NCI-H187 treated with DMSO at 0.1 percent for 48 hours (cell line): ENCODE measurements at regions not wholly inside any gene's neighbourhood (a gene's known extent, or its start where the extent isn't known, plus 50 kb on each side); places are given as distances from the start of the nearest gene placed in this dataset.
A peak's percentile ranks its signal among the peaks of the same experiment; 100 is the strongest.

Experiments used
- DNase-seq: peaks from one replicate; lab custom pipeline; 2025; lab: John Stamatoyannopoulos, UW

GRCh38 chr14:101357559-101358319 lies 203.6 kb upstream of the DIO3 start:
- DNase-seq = no peak

- DNase-seq = no peak
Measured at GRCh38 chr14:101358320-101359125, 202.8 kb upstream of the DIO3 start.

DNA sequence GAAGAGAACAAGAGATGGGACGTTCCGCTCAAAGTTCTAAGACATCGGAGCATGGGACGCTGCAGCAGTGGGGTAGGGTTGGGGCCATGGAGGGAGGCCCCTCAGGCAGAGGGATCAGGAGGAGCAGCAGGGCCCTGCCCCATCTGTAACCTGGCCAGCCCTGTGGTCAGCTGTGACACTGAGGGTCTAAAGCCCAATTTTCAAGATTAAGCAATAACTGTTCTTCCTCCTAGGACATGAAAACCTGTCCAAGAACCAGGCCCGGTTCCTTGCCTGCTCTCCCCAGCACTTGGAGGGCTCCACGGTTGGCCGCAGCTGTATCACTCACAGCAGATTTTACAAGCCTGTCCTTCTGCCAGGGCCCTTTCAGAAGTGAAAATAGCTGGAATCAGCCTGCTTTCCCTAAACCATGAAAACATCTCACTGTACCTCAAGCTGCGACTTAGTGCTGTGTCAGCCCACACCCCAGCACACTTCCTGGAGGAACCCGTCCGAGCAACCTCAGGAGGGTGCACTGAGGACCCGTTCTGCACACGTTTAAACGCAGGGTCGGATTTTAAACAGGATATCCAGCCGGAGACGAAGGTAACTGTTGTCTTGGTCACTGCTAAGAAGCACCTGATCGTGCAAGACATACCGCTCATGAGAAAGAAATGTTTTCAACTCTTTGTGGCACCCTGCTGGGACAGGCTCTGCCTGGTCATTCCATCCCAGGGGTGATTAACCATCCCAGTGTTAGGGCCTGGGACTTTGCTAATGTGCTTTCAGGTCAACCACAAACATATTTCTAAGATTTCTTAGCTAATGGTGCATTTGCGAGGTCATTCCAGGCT lies 201.9 kb upstream of the DIO3 start:
- DNase-seq = no peak

- DNase-seq = peak; percentile 72
Measured at GRCh38 chr14:101360054-101360911, 201.0 kb upstream of the DIO3 start.

DNA sequence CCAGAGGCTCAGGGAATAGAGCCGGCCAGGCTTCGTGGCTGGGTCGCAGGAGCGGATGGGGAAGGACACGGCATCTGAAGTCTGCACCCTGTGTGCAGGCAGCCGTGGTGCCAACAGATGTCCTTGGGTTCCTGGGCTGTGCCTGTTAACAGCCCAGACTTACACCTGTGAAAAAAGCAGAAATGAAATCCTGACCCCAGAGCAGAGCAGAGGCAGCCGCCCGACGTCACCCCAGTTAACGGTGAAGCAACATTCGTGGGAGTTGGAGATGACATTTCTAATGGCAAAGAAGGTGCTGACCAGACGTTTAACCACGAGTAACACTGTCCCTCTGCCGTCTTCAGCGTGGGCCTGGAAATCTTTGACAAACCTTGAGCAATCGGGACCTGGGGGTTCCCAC lies 200.3 kb upstream of the DIO3 start:
- DNase-seq = no peak

- no peak for DNase-seq
Measured at GRCh38 chr14:101361451-101362433, 199.6 kb upstream of the DIO3 start.

DNA sequence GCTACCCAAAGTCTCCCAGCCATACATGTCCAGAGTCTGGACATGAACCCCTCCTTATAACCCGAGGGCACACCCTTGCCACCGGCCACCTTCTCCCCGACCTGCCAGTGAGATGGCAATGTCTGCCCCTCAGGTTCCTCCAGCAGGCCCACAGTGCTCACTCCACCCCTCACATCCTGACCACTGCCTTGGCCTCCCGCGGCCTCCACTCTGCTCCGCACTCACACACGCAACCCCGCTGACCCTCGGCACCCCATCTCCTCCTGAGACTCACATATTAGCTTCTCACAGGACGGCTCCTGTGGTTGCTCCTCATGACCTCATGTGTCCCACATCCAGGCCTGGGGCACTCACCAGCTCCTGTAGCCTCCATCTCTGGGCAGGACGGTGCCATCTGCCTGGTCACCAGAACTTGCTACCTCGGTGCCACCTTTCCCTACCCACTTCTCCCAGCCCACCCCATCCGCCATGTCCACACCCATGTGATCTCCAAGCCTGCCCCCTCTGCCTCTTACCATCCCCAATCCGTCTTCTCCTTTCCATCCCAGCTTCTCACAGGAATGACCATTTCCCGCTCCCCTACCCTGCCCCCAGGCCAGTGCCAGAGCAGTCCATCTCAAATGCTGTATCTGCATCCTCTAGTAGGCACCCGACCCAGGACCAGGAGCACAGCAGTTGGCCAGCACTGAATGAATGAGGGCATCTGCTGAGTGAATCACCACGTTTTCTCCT lies 198.6 kb upstream of the DIO3 start:
- no peak for DNase-seq

DNA sequence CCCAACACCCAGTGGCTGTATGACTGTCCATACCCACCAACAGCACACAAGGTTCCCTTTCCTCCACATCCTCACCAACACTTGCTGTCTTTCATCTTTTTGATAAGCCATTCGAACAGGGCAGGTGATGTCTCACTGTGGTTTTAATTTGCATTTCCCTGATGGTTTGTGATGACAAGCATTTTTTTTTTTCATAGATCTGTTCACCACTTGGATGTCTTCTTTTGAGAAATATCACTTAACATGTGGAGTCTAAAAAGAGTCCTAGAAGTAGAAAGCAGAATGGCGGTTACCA lies 198.1 kb upstream of the DIO3 start:
- no peak for DNase-seq

DNA sequence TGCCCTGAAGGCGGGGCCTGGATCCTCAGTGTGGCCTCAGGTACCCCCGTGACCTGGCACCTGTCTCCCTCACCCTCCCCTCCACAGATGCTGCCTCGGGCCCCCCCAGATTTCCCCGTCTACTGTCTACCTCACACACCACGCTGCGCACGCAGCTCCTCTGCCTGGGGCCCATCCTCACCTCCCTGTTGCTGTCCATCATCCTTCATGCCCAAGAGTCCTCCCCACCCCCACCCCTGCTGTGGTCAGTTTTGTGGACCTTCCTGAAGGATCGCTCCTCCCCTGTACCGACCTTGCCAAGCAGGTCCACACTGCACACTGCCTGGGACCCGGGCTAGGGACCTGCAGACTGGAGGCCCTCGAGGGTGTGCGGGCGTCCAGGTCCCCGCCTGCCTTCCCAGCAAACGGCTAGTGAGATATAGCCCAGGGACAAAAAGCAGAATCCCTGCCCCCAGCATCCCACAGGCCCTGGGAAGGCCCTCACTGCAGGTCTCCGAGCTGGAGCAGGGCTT lies 197.4 kb upstream of the DIO3 start:
- DNase-seq = no peak

DNA sequence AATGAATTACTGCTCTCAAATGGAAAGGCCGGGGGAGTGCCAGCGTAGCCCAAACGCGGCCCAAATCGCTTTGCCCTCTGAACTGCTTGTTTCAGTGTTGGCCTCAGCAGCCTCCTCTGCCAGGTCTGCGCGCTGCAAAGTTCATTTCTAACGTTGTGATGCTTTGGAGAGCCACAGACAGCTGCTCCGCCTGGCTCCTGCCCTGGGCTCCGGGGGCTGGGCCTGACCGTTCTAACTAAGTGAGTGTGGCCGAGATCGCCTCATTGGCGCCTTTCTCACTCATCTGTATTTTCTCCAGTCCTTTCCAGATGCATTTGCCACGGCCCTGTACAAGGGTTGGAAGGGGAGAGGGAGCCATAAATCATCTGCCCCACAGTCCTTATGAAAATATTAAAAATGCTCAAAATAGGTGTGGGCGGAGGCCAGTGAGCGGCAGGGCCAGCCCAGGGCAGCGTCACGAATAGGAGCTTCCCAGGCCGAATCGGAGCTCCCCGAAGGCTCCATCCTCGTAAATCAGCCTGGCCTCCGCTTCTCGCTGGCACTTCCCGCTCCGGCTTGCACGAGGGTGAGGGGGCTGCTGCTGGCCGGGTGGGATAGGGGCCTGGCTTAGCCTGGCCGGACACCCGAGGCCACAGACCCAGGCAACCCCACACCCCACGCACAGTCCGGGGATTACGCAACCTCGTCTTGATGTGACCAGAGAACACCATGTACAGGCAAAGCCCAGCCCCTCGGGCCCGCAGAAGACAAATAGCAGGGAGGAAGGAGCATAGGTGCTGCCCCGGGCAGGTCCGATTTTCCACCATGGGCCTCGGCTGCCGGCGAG lies 196.6 kb upstream of the DIO3 start:
- DNase-seq = no peak

DNA sequence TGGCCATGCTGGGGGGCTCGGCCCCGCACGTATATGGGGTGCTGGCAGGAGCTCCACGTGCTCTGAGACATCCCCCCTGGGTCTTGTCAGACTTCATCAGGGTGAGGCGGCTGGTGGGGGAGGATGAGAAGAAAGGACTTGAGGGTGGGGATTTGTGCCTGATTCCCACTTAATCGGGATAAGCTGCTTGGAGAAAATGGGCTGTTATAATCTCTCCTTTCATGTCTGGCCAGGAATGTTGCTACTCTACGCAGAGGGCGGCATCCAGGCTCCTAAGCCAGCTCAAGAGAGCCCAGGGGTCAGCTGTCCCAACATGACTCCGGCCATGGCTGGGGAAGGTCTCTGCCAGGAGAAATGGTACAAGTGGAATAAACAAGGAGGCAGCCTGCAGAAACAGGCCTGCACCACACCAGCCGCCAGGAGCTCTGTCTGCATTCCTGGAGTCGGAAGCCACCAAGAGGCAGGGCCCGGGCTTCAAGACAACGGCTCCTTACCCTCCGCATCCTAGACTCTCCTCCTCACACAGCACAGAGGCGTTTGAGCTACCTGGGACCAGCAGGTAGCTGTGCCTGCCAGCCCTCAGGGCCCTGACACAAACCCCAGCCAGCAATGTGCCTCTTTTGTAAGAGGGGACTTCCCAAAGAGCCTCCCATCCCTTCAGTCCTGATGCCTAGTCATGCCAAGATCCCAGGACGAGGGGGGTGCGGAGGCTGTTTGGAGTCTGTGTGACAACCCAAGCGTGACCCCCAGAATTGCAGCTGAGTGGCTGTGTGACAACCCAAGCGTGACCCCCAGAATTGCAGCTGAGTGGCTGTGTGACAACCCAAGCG lies 195.8 kb upstream of the DIO3 start:
- DNase-seq = peak; percentile 28

DNA sequence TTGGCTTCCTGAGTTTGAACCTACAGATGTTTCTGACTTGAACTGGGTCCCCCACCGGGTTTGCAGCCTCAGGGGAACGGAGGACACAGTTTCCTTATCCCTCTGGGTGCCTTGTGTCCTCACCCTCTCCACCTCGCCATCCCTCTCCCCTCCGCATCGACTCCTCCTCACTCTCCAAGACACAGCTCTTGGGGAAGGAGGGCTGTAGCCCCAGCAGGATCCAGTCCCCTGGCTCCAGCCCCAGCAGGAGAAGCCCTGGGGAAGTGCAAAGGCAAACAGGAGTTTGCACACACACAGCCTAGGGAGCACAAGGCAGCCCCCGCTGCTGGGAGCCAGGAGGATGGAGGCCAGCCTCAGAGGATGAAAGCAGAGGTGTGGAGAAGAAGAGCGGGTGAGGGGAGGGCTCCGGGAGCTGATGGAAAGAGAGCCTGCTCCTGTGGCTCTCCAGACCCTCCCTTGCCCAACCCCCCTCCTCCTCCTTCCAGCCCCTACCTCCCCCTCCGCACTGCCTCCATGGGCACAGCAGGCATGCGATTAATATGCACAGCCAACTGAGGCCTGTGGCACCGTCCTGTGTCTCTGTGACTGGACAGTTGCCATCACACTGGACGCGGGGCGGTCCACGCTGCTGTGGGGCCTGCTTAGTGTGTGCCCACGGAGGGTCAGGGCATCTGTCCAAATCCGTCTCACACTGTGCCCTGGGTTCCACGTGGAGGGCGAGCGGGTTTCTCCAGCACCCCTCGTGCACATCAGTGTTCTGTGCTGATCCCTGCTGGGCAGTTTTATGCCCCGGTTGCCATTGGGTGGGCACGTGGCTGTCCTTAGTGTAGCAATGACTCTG lies 193.7 kb upstream of the DIO3 start:
- no peak for DNase-seq

DNA sequence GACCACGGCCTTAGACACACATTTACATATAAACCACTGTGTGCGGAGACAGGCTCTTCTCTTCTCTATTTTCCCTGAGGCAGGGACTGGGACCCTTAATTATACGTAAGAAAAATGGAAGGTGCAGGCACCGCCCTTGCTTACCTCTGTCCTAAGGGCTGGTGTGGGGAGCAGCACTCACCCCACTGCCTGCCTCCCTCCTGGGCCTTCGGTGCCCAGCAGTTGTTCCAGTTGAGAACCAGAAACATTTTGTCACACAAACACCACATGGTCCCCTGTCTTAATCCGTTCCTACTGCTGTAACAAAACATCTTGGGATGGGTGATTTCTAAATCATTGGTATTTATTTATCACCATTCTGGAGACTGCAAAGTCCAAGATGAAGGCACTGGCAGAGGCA lies 192.7 kb upstream of the DIO3 start:
- no peak for DNase-seq

DNA sequence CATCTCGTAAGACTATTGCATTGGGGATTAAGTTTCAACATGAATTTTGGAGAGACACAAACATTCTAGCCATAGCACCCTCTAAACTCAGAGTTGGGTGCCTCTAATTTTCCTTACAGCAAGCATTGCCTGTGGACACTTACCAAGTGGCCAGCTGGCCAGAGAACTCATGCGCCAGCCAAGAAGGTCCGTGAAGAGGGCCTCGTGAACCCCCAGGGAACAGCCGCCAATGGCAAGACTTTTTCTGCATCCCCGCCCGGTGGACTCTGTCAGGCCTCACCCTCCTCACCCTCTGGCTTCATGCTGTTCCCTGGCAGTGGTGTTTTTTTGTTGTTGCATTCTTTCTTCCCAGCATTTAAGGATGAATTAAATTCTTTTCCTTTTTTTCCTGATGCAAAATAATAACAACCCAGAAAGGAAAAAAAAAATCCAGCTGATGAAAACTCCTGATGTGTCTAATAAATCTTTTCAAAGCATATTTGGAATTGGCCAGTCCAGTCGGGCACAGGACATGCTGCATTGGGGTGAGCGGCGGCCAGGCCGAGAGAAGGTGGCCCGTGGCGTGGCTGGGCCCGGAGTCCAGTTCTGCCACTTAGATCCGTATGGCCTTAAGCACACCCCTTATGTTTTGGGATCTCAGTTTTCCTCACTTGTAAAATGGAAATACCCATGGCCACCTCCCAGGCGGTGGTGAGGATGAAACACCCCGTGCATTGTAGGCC lies 191.9 kb upstream of the DIO3 start:
- DNase-seq = no peak

DNA sequence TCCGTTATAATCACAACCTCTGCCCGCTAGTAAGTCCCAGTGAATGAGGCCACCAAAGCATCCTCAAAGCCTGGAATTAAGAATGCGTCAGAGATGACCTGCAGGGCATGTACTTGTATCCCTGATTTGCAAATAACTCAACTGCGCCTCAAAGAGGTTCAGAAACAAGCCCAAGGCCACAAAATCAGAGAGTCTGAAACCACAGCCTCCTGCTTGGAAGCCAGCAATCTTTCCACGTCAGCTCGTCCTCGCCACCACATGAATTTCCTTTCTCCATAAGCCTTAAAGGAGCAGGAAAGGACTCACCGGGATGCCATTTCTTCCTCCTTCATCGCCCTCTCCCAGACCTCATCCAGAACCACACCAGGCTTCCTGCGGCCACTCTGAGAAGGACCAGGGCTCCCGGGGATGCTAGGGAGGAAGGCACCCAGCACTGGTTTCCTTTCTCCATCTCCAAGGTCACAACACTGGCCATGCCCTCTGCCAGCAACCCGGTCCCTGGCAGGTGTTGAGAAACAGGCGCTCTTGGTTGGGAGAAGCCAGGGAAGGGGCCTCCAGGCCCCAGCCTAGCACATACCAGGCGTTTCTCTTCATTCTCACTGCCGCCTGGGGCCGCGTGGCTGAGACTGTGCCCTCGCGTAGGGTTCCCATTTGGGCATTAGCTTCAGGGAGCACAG lies 191.2 kb upstream of the DIO3 start:
- DNase-seq = no peak
